NCI-H748 (cell line): ENCODE measurements at regions not wholly inside any gene's neighbourhood (a gene's known extent, or its start where the extent isn't known, plus 50 kb on each side); places are given as distances from the start of the nearest gene placed in this dataset.

Experiments
- DNase-seq: peaks from one replicate; lab custom pipeline; 2025; ENCODE audit not compliant: unreplicated experiment; lab: John Stamatoyannopoulos, UW

DNA sequence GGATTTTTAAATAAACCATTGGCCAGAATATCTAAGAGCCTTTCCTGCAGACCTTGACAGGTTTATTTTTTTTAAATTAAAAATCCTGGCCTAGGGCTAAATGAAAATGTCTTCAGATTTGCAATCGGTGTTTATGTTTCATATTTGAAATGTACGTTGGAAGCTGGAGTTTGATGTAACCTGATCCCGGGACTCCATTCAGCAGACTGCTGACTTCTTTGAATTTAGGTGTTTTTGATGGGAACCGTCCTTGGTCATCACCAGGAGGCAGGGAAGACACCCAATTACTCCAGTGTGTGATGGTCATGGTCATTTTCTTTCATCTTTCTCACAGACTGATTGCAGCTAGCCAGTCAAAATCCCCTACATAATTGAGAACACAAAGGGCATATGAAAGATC lies 60.1 kb upstream of the BRINP1 start:
- DNase-seq: no peak

DNA sequence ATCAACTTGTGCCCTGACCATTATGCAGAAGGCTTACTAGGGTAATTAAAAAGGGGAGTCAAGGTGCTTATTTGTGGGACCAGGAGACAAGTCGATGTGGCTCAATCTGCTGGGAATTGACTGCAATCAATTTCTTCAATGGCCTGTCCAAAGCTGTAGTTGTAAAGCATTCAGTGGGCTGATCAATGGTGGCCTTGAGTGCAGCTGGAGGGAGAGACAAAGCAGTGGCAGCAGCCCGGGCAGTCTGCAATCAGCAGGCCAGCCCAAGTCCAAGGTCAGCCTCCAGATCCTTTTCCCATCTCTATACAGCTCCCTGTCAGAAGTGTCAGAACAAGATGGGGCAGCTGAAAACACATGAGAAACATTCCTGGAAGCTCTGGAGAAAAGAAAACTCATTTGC lies 51.0 kb upstream of the BRINP1 start:
- DNase-seq: no peak
